VCaP (cell line): ENCODE measurements at regions not wholly inside any gene's neighbourhood (a gene's known extent, or its start where the extent isn't known, plus 50 kb on each side); places are given as distances from the start of the nearest gene placed in this dataset.

ENCODE experiments used
- H3K27ac ChIP-seq: fragments of 450-650 bp; 2 replicates; pipeline ENCODE4 v1.5.1; 2017
- TF ChIP-seq, protein P1 (sequence below): fragments of 450-650 bp; conservative IDR thresholded peaks from 2 replicates; pipeline ENCODE4 v1.5.1; 2017; ENCODE audit warnings: mild to moderate bottlenecking, moderate library complexity

DNA sequence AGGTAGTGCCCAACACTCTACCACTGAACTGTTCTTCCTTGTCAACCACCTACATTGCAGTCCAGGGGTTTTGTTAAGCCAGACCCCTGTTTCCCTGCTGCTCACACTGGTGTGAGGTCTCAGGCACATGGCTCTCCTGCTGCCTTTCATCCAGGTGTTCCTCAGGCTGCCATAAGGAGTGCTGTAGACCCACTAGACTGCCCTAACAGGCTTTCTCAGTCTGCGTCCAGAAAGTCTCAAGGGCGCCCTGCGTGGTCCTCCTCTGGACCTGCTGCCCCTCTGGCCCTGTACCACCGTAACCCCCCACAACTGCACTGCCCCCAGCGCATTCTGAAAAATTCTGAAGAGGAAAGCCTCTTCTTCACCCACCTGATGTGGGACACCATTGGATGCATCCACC lies 225.7 kb upstream of the ANKRD30A start:
- H3K27ac ChIP-seq: peak overlapping the region; percentile 22; the same call in 1 of the 2 replicates
- TF ChIP-seq, protein P1, sequence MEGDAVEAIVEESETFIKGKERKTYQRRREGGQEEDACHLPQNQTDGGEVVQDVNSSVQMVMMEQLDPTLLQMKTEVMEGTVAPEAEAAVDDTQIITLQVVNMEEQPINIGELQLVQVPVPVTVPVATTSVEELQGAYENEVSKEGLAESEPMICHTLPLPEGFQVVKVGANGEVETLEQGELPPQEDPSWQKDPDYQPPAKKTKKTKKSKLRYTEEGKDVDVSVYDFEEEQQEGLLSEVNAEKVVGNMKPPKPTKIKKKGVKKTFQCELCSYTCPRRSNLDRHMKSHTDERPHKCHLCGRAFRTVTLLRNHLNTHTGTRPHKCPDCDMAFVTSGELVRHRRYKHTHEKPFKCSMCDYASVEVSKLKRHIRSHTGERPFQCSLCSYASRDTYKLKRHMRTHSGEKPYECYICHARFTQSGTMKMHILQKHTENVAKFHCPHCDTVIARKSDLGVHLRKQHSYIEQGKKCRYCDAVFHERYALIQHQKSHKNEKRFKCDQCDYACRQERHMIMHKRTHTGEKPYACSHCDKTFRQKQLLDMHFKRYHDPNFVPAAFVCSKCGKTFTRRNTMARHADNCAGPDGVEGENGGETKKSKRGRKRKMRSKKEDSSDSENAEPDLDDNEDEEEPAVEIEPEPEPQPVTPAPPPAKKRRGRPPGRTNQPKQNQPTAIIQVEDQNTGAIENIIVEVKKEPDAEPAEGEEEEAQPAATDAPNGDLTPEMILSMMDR: no peak

DNA sequence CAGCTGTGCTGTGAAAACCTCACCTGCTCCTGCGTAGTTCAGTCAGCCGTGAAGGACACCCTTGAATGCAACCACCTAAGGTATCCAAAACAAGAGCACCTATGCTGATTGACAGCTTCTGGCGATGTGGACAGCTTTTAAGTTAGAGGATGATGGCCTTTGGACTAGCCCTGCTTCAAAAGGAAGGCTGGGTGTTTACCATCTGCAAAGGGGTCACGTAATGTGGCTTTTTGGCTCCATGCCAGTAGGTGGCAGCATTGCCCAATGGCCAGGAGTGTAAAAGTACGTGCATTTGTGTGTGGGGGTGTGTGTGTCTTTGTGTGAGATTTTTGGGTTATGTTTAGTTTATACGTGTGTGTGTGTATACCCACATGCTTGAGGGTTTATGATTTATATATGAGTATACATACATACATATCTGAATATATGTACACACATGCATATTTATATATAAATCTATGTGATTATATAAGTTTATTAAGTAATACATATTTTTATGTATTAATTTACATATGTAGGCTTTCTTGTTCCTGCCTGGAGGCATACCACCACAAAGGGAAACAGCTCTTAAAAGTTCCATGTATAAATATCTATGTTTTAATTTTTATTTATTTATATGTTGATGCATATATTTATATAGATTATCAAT lies 236.3 kb upstream of the ANKRD30A start:
- TF ChIP-seq, protein P1: peak; percentile 80

DNA sequence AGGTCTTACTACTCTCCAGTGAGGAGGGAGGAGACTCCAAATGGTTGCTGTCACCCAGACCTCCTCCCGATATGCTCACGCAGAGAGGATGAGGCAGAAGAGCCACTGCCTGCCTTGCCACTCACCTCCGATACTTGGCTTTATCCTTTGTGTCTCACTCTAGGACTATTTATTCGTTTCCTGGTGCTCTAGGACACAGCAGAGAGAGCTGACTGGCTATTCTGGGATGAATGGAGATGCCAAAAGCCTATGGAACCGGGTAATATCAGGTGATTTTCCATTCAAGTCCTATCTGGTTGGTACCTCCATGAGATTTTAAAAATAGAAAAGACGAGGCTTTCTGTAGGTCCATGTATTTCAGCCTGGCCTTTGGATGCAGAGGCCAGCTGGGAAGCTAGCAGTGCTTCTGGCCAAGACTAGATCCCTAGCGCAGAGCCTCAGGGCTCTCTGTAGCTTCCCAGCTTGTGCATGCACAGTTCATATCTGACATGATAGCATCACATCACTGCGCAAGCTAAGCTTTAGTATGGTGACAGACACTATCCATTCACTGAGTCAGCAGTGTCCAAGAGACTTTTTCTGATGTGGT lies 239.0 kb upstream of the ANKRD30A start:
- TF ChIP-seq, protein P1: no peak

More for the DNA sequence above, 236.3 kb upstream of the ANKRD30A start:
- H3K27ac ChIP-seq: no peak overlapping the region

DNA sequence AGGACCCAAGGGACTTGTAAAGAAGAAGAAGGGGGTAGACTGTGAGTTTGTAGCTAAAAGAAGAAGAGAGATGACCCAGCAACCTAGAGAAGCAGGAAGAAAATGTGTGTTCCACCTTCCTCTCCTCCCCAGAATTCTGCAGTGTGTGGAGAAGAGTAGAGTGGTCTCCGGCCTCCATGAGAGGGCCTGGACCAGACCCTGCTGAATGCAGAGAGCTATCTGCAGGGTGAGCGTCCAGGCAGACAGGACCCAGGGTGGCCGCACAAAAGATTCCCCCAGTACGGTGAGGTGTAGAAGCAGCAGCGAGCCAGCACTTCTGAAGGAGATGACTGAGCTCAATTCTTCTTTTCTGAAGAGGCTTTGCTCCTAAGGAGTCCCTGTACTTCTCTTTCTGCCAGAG lies 239.7 kb upstream of the ANKRD30A start:
- TF ChIP-seq, protein P1: no peak
- no peak overlapping the region for H3K27ac ChIP-seq

More for the DNA sequence above, 239.0 kb upstream of the ANKRD30A start:
- no peak overlapping the region for H3K27ac ChIP-seq

DNA sequence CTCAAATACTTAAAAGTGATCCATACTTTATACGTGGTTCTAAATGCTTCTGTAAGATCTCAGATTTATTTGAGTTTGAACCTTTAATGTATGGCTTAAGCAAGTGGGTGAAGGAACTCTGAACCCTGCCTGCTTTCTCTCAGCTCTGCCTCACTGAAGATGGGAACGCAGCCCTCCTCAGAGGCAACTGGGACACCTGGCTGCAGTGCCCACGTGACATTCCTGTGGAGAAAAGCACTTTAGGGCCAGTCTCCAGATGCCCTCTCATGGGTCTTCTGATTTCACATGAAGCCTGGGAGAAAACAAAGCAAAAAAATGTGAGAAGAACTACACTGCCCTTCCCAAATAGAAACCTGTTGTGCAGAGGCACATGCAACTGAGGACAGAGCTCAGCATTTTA lies 242.6 kb upstream of the ANKRD30A start:
- H3K27ac ChIP-seq: no peak overlapping the region
- TF ChIP-seq, protein P1: no peak

DNA sequence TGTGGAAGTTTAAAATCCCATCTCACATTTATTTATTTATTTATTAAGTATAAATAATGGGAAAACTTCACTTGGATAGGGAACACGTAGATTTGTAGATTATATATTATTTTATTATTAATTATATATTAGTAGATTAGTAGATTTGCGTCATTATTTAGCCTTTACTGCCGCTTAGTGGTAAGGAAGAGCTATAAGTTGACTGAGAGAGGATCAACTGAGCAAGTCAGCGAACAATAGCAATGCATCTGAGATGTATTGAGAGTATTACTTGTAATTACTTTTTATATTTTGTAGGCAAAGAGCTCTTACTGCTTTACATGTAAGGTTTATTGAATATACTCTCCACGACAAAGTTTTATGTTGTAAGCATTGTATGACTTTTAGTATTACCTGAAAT lies 244.5 kb upstream of the ANKRD30A start:
- H3K27ac ChIP-seq: no peak overlapping the region
- TF ChIP-seq, protein P1: peak; percentile 76

DNA sequence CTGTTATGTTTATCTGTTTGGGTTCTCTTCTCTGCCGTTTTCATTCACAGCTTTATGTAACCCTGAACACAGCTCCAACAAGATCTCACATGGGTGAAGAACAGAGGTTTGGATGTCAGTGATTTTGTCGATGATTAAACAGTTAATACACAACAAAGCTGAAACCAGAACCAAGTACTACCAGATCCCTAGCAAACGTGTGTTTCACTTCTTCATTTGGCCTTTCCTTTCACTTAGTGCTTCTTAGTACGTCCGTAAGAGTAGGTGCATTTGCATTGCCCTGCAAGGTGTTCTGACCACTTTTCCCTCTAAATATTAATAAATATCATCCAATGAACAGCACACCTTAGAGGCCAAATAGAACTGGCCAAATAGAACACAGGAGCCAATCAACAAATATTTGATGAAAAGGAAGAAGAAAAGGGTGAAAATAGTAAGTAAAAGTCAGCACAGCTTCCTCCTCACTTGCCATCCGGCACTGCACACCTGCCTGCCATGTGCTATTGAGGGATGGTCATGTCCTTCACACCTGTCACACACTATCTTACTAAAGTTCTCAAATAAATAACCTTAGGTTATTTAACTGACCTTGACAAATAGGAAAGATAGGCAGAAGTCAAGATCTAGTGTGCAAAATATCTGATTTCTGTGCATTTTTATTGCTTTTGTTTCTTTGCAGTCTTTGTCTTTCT lies 252.6 kb upstream of the ANKRD30A start:
- TF ChIP-seq, protein P1: no peak
- no peak overlapping the region for H3K27ac ChIP-seq
